Neural cell (in vitro differentiated cells): ENCODE measurements at regions not wholly inside any gene's neighbourhood (a gene's known extent, or its start where the extent isn't known, plus 50 kb on each side); places are given as distances from the start of the nearest gene placed in this dataset.

ENCODE experiments used
- EZH2 ChIP-seq: fragments of 200-600, 300-800 bp; shearing (Covaris generic), sonication (generic); IDR thresholded peaks from 2 replicates; pipeline ENCODE4 v1.6.1; 2014; ENCODE audit warnings: antibody characterized with exemption, low read length, borderline replicate concordance, mild to moderate bottlenecking; ENCODE audit not compliant: insufficient read depth, poor library complexity, severe bottlenecking
- MXI1 ChIP-seq: fragments of 450-650 bp; conservative IDR thresholded peaks from 2 replicates; pipeline ENCODE4 v1.6.1; 2014; ENCODE audit warnings: antibody characterized with exemption, mild to moderate bottlenecking; ENCODE audit not compliant: poor library complexity, severe bottlenecking
- RAD21 ChIP-seq: fragments of 450-650 bp; conservative IDR thresholded peaks from 2 replicates; pipeline ENCODE4 v1.6.1; 2014; ENCODE audit warnings: antibody characterized with exemption, mild to moderate bottlenecking, moderate library complexity
- SMC3 ChIP-seq: fragments of 450-650 bp; conservative IDR thresholded peaks from 2 replicates; pipeline ENCODE4 v1.6.1; 2014; ENCODE audit warnings: antibody characterized with exemption, mild to moderate bottlenecking, moderate library complexity; ENCODE audit not compliant: poor library complexity
- TF ChIP-seq, protein P1 (sequence below): fragments of 450-650 bp; IDR thresholded peaks from 2 replicates; pipeline ENCODE4 v1.5.1; 2014; ENCODE audit warnings: antibody characterized with exemption, mild to moderate bottlenecking, moderate library complexity; ENCODE audit not compliant: poor library complexity, severe bottlenecking
- TF ChIP-seq, protein P2 (sequence below): IDR thresholded peaks from 2 replicates; pipeline ENCODE4 v1.6.1; 2012; ENCODE audit warnings: borderline replicate concordance

DNA sequence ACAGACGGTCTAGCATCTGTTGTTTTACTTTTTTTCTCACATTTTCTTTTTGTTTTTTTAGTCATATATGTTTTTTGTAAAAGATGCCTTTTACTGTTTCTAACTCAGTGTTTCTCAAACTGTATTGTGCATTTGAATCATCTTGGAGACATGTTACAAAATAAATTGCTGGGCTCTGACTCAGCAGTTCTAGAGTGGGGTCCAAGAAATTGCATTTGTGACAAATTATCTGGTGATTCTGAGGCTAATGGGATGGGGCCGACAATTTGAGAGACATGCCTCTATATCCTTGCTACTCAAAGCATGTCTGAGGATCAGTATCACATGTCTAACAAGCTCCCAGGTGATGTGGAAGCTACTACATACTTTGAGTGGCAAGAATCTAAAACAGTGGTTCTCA, 478.8 kb downstream of the PLCL1 start:
- TF ChIP-seq MXI1 (no peak), RAD21 (no peak), SMC3 (no peak), EZH2 (no peak)
- TF ChIP-seq, protein P1, sequence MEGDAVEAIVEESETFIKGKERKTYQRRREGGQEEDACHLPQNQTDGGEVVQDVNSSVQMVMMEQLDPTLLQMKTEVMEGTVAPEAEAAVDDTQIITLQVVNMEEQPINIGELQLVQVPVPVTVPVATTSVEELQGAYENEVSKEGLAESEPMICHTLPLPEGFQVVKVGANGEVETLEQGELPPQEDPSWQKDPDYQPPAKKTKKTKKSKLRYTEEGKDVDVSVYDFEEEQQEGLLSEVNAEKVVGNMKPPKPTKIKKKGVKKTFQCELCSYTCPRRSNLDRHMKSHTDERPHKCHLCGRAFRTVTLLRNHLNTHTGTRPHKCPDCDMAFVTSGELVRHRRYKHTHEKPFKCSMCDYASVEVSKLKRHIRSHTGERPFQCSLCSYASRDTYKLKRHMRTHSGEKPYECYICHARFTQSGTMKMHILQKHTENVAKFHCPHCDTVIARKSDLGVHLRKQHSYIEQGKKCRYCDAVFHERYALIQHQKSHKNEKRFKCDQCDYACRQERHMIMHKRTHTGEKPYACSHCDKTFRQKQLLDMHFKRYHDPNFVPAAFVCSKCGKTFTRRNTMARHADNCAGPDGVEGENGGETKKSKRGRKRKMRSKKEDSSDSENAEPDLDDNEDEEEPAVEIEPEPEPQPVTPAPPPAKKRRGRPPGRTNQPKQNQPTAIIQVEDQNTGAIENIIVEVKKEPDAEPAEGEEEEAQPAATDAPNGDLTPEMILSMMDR: no peak
- TF ChIP-seq, protein P2, sequence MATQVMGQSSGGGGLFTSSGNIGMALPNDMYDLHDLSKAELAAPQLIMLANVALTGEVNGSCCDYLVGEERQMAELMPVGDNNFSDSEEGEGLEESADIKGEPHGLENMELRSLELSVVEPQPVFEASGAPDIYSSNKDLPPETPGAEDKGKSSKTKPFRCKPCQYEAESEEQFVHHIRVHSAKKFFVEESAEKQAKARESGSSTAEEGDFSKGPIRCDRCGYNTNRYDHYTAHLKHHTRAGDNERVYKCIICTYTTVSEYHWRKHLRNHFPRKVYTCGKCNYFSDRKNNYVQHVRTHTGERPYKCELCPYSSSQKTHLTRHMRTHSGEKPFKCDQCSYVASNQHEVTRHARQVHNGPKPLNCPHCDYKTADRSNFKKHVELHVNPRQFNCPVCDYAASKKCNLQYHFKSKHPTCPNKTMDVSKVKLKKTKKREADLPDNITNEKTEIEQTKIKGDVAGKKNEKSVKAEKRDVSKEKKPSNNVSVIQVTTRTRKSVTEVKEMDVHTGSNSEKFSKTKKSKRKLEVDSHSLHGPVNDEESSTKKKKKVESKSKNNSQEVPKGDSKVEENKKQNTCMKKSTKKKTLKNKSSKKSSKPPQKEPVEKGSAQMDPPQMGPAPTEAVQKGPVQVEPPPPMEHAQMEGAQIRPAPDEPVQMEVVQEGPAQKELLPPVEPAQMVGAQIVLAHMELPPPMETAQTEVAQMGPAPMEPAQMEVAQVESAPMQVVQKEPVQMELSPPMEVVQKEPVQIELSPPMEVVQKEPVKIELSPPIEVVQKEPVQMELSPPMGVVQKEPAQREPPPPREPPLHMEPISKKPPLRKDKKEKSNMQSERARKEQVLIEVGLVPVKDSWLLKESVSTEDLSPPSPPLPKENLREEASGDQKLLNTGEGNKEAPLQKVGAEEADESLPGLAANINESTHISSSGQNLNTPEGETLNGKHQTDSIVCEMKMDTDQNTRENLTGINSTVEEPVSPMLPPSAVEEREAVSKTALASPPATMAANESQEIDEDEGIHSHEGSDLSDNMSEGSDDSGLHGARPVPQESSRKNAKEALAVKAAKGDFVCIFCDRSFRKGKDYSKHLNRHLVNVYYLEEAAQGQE: no peak
